Peyer's patch (tissue), 4 donors: ENCODE measurements at regions not wholly inside any gene's neighbourhood (a gene's known extent, or its start where the extent isn't known, plus 50 kb on each side); places are given as distances from the start of the nearest gene placed in this dataset.
"Not testable (repeated sequence)": the region's sequence is repeated elsewhere in the genome, so short reads cannot be mapped to it uniquely, and the experiment has no call there.

Experiments
- POLR2A ChIP-seq, 2 donors: fragments of 450-650 bp; IDR thresholded peaks; one replicate each; pipeline ENCODE4 v1.5.1; 2017; ENCODE audit warnings: antibody characterized with exemption in 2 of 2, mild to moderate bottlenecking in 2 of 2, moderate library complexity in 2 of 2
- TF ChIP-seq, protein P1 (sequence below), 6 experiments: fragments of 450-650 bp in 4 of 6; fragments of 200-600 bp in 2 of 6; sonication (generic) in 1 of 6; IDR thresholded peaks; one replicate each; pipeline ENCODE4 v1.5.1; 2017 to 2019; ENCODE audit warnings: antibody characterized with exemption in 6 of 6, mild to moderate bottlenecking in 3 of 6, moderate library complexity in 1 of 6

DNA sequence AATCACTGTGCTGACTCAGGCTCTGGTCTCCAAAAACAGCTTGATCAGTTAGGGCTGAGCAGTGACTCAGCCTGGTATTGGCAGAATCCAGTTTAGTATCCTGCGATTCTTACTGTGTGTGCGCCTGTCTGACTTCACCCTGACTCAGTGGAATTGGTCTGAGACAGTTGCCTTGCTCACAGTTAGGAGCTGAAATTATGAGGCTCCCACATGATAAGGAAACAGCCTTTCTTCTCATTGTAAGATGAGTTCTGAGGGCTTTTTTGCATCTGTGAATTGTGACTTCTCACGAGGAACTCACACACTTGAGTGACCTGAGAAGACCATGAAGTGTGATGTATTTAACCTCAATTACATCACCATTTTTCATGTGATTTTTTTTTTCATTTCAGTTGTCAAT, 1282.4 kb downstream of the RPIA start:
- TF ChIP-seq POLR2A (IDR thresholded peaks at IDR 0.05), result not testable (repeated sequence)
- TF ChIP-seq, protein P1, sequence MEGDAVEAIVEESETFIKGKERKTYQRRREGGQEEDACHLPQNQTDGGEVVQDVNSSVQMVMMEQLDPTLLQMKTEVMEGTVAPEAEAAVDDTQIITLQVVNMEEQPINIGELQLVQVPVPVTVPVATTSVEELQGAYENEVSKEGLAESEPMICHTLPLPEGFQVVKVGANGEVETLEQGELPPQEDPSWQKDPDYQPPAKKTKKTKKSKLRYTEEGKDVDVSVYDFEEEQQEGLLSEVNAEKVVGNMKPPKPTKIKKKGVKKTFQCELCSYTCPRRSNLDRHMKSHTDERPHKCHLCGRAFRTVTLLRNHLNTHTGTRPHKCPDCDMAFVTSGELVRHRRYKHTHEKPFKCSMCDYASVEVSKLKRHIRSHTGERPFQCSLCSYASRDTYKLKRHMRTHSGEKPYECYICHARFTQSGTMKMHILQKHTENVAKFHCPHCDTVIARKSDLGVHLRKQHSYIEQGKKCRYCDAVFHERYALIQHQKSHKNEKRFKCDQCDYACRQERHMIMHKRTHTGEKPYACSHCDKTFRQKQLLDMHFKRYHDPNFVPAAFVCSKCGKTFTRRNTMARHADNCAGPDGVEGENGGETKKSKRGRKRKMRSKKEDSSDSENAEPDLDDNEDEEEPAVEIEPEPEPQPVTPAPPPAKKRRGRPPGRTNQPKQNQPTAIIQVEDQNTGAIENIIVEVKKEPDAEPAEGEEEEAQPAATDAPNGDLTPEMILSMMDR (IDR thresholded peaks at IDR 0.05), result not testable (repeated sequence)
